ENCODE measurements at regions not wholly inside any gene's neighbourhood (a gene's known extent, or its start where the extent isn't known, plus 50 kb on each side); places are given as distances from the start of the nearest gene placed in this dataset.

- H3K4me3 ChIP-seq (ENCODE audit: low read depth, low read length) = no peak overlapping the region
- no peak for DNase-seq (ENCODE audit: low read depth)
- TF ChIP-seq CTCF (IDR thresholded peaks at IDR 0.05; ENCODE audit: control insufficient read depth, extremely low read depth, insufficient read depth) = no peak
Measured at GRCh38 chr14:86602263-86602662, 1072.3 kb downstream of the FLRT2 start.

- H3K4me3 ChIP-seq (ENCODE audit: low read depth, low read length) = no peak overlapping the region
- DNase-seq (ENCODE audit: low read depth) = no peak
- TF ChIP-seq CTCF (IDR thresholded peaks at IDR 0.05; ENCODE audit: control insufficient read depth, extremely low read depth, insufficient read depth) = no peak
Measured at GRCh38 chr14:86601813-86602212, 1071.9 kb downstream of the FLRT2 start.

GRCh38 chr14:86597279-86597678 is 1067.3 kb downstream of the FLRT2 start:
- TF ChIP-seq CTCF (IDR thresholded peaks at IDR 0.05; ENCODE audit: control insufficient read depth, extremely low read depth, insufficient read depth) = no peak
- H3K4me3 ChIP-seq (ENCODE audit: low read depth, low read length) = no peak overlapping the region
- DNase-seq (ENCODE audit: low read depth) = no peak

GRCh38 chr14:86596024-86596423 is 1066.1 kb downstream of the FLRT2 start:
- no peak overlapping the region for H3K4me3 ChIP-seq (ENCODE audit: low read depth, low read length)
- TF ChIP-seq CTCF (IDR thresholded peaks at IDR 0.05; ENCODE audit: control insufficient read depth, extremely low read depth, insufficient read depth) = no peak
- DNase-seq (ENCODE audit: low read depth) = no peak

- no peak for TF ChIP-seq CTCF (IDR thresholded peaks at IDR 0.05; ENCODE audit: control insufficient read depth, extremely low read depth, insufficient read depth)
- no peak for DNase-seq (ENCODE audit: low read depth)
- H3K4me3 ChIP-seq (ENCODE audit: low read depth, low read length) = no peak overlapping the region
Measured at GRCh38 chr14:86575141-86575540, 1045.2 kb downstream of the FLRT2 start.

GRCh38 chr14:86574778-86575129 is 1044.8 kb downstream of the FLRT2 start:
- TF ChIP-seq CTCF (IDR thresholded peaks at IDR 0.05; ENCODE audit: control insufficient read depth, extremely low read depth, insufficient read depth) = no peak
- no peak overlapping the region for H3K4me3 ChIP-seq (ENCODE audit: low read depth, low read length)
- no peak for DNase-seq (ENCODE audit: low read depth)

- no peak for TF ChIP-seq CTCF (IDR thresholded peaks at IDR 0.05; ENCODE audit: control insufficient read depth, extremely low read depth, insufficient read depth)
- H3K4me3 ChIP-seq (ENCODE audit: low read depth, low read length) = no peak overlapping the region
- DNase-seq (ENCODE audit: low read depth) = no peak
Measured at GRCh38 chr14:86574051-86574777, 1044.3 kb downstream of the FLRT2 start.
